ENCODE measurements at regions not wholly inside any gene's neighbourhood (a gene's known extent, or its start where the extent isn't known, plus 50 kb on each side); places are given as distances from the start of the nearest gene placed in this dataset.

DNA sequence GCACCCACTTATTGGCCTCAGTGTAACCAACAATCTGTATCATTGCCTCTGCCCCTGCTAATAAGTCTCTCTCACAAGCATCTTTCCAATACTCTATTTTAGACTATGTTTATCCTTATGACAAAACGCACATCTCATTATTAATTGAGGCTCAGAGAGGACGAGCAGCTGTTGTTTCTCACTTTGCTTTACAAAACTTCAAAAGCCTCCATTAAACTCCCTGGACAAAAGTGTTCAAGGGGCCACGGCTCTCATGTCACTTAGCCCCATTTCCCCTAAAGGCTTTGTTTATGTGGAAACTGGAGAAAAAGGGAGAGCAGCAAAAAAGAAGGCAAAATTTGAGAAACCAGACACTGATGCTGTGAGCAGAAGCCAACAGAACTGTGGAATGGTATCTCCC, 180.0 kb upstream of the LNX1 start:
- TF ChIP-seq EZH2 (IDR thresholded peaks at IDR 0.05; ENCODE audit: borderline replicate concordance, low read depth, low read length, poor library complexity, severe bottlenecking) = no peak
- TF ChIP-seq, protein P1, sequence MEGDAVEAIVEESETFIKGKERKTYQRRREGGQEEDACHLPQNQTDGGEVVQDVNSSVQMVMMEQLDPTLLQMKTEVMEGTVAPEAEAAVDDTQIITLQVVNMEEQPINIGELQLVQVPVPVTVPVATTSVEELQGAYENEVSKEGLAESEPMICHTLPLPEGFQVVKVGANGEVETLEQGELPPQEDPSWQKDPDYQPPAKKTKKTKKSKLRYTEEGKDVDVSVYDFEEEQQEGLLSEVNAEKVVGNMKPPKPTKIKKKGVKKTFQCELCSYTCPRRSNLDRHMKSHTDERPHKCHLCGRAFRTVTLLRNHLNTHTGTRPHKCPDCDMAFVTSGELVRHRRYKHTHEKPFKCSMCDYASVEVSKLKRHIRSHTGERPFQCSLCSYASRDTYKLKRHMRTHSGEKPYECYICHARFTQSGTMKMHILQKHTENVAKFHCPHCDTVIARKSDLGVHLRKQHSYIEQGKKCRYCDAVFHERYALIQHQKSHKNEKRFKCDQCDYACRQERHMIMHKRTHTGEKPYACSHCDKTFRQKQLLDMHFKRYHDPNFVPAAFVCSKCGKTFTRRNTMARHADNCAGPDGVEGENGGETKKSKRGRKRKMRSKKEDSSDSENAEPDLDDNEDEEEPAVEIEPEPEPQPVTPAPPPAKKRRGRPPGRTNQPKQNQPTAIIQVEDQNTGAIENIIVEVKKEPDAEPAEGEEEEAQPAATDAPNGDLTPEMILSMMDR (conservative IDR thresholded peaks at IDR 0.05; ENCODE audit: low read depth, low read length) = no peak
